ENCODE measurements at regions not wholly inside any gene's neighbourhood (a gene's known extent, or its start where the extent isn't known, plus 50 kb on each side); places are given as distances from the start of the nearest gene placed in this dataset.

DNA sequence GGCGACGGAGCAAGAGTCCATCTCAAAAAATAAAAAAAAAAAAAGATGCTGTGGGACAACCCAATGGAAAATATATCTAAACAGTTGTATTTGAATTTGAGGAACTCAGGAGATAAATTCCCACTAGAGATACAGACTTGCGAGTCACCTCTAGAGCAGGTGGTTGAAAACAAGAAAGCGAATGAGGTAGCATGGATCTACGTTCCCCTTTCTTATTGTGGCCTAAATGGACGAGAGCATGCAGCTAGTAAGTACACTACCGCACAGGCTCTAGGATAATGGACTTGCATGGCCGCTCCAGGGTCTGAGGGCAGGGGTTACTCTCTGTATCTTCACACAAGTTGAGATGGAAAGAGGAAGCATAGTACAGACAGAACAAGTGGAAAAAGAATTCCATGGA is 63.5 kb upstream of the TGFBR2 start (continued):
- no peak for TF ChIP-seq NR1H2 (CRISPR knock-in tag; IDR thresholded peaks at IDR 0.05)

DNA sequence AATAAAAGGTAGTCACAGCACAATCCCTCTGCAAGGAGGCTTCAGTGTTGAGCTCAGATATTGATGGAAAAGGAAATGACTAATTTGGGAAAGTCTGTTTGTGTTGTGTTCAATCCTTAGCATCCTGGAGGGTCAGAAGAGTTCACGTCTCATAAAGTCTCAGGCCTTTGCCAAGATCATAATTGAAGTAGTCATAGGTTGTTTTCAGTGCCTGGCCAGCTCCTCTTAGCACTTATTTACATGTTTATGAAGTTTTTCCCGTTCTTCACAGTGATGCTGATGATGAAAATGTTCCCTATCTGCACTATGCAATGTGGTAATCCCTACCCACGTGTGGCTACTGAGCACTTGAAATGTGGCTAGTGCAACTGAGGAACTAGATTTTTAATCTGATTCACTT is 61.6 kb upstream of the TGFBR2 start:
- ATAC-seq = no peak

DNA sequence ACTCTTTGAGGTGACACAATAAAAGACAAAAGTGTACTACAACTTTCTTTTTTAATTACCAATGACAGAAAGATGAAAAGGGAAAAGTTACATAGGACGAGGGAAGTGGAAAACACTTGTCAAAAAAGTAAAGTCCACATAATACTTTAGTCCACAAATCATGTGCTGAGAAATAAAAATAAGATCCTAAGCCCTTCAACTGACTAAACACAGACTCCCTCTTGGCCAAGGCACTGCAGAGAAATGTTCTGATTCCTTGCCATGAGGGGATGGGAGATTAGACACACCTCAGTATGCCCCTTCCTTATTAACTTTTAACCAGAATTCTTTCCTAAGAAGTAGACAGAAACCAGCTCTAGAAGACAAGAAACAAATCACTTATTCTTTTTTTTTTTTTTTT is 59.5 kb upstream of the TGFBR2 start:
- H3K27me3 Mint-ChIP-seq (ENCODE audit: low read depth) = peaks cover 2% of the 10 kb centered on the region; the same call in 1 of the 2 replicates
- no peak for ATAC-seq
- peaks cover 29% of the 10 kb centered on the region for H3K9me3 Mint-ChIP-seq
- ChIA-PET CTCF (no interaction called here), POLR2A (no interaction called here)
- peaks cover 52% of the 10 kb centered on the region for H3K4me1 Mint-ChIP-seq
- DNase-seq (ENCODE audit: low spot score) = no peak
- H3K4me3 Mint-ChIP-seq = no peak overlapping the region
- H3K36me3 Mint-ChIP-seq = peaks cover 18% of the 10 kb centered on the region
- no peak overlapping the region for H3K27ac Mint-ChIP-seq
- TF ChIP-seq, protein P1, sequence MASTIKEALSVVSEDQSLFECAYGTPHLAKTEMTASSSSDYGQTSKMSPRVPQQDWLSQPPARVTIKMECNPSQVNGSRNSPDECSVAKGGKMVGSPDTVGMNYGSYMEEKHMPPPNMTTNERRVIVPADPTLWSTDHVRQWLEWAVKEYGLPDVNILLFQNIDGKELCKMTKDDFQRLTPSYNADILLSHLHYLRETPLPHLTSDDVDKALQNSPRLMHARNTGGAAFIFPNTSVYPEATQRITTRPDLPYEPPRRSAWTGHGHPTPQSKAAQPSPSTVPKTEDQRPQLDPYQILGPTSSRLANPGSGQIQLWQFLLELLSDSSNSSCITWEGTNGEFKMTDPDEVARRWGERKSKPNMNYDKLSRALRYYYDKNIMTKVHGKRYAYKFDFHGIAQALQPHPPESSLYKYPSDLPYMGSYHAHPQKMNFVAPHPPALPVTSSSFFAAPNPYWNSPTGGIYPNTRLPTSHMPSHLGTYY (CRISPR knock-in tag; IDR thresholded peaks at IDR 0.05) = no peak
- TF ChIP-seq ZNF263 (CRISPR knock-in tag; IDR thresholded peaks at IDR 0.05; ENCODE audit: low read depth) = no peak
- no peak for TF ChIP-seq ZBTB21 (CRISPR knock-in tag; IDR thresholded peaks at IDR 0.05; ENCODE audit: borderline replicate concordance)
- TF ChIP-seq, protein P2, sequence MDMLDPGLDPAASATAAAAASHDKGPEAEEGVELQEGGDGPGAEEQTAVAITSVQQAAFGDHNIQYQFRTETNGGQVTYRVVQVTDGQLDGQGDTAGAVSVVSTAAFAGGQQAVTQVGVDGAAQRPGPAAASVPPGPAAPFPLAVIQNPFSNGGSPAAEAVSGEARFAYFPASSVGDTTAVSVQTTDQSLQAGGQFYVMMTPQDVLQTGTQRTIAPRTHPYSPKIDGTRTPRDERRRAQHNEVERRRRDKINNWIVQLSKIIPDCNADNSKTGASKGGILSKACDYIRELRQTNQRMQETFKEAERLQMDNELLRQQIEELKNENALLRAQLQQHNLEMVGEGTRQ (CRISPR knock-in tag; IDR thresholded peaks at IDR 0.05) = no peak
- TF ChIP-seq JUN (CRISPR knock-in tag; IDR thresholded peaks at IDR 0.05) = no peak
- no peak for TF ChIP-seq FOXP1 (CRISPR knock-in tag; IDR thresholded peaks at IDR 0.05; ENCODE audit: borderline replicate concordance)
- TF ChIP-seq ETV6 (CRISPR knock-in tag; IDR thresholded peaks at IDR 0.05) = no peak

More for the DNA sequence above, 61.6 kb upstream of the TGFBR2 start:
- TF ChIP-seq JAZF1 (CRISPR knock-in tag; IDR thresholded peaks at IDR 0.05) = no peak
- TF ChIP-seq, protein P3, sequence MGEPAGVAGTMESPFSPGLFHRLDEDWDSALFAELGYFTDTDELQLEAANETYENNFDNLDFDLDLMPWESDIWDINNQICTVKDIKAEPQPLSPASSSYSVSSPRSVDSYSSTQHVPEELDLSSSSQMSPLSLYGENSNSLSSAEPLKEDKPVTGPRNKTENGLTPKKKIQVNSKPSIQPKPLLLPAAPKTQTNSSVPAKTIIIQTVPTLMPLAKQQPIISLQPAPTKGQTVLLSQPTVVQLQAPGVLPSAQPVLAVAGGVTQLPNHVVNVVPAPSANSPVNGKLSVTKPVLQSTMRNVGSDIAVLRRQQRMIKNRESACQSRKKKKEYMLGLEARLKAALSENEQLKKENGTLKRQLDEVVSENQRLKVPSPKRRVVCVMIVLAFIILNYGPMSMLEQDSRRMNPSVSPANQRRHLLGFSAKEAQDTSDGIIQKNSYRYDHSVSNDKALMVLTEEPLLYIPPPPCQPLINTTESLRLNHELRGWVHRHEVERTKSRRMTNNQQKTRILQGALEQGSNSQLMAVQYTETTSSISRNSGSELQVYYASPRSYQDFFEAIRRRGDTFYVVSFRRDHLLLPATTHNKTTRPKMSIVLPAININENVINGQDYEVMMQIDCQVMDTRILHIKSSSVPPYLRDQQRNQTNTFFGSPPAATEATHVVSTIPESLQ (CRISPR knock-in tag; IDR thresholded peaks at IDR 0.05) = no peak
- TF ChIP-seq TP53 (CRISPR knock-in tag; IDR thresholded peaks at IDR 0.05) = no peak
- no peak for TF ChIP-seq ZBTB21 (CRISPR knock-in tag; IDR thresholded peaks at IDR 0.05; ENCODE audit: borderline replicate concordance)
- TF ChIP-seq, protein P4, sequence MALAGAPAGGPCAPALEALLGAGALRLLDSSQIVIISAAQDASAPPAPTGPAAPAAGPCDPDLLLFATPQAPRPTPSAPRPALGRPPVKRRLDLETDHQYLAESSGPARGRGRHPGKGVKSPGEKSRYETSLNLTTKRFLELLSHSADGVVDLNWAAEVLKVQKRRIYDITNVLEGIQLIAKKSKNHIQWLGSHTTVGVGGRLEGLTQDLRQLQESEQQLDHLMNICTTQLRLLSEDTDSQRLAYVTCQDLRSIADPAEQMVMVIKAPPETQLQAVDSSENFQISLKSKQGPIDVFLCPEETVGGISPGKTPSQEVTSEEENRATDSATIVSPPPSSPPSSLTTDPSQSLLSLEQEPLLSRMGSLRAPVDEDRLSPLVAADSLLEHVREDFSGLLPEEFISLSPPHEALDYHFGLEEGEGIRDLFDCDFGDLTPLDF (CRISPR knock-in tag; IDR thresholded peaks at IDR 0.05) = no peak
- TF ChIP-seq, protein P5, sequence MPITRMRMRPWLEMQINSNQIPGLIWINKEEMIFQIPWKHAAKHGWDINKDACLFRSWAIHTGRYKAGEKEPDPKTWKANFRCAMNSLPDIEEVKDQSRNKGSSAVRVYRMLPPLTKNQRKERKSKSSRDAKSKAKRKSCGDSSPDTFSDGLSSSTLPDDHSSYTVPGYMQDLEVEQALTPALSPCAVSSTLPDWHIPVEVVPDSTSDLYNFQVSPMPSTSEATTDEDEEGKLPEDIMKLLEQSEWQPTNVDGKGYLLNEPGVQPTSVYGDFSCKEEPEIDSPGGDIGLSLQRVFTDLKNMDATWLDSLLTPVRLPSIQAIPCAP (CRISPR knock-in tag; IDR thresholded peaks at IDR 0.05) = no peak
- TF ChIP-seq, protein P6, sequence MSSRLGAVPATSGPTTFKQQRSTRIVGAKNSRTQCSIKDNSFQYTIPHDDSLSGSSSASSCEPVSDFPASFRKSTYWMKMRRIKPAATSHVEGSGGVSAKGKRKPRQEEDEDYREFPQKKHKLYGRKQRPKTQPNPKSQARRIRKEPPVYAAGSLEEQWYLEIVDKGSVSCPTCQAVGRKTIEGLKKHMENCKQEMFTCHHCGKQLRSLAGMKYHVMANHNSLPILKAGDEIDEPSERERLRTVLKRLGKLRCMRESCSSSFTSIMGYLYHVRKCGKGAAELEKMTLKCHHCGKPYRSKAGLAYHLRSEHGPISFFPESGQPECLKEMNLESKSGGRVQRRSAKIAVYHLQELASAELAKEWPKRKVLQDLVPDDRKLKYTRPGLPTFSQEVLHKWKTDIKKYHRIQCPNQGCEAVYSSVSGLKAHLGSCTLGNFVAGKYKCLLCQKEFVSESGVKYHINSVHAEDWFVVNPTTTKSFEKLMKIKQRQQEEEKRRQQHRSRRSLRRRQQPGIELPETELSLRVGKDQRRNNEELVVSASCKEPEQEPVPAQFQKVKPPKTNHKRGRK (CRISPR knock-in tag; IDR thresholded peaks at IDR 0.05; ENCODE audit: borderline replicate concordance) = no peak
- TF ChIP-seq GTF2I (CRISPR knock-in tag; conservative IDR thresholded peaks at IDR 0.05) = no peak
- no peak for TF ChIP-seq ZNF263 (CRISPR knock-in tag; IDR thresholded peaks at IDR 0.05; ENCODE audit: low read depth)
- TF ChIP-seq, protein P7, sequence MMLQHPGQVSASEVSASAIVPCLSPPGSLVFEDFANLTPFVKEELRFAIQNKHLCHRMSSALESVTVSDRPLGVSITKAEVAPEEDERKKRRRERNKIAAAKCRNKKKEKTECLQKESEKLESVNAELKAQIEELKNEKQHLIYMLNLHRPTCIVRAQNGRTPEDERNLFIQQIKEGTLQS (CRISPR knock-in tag; conservative IDR thresholded peaks at IDR 0.05) = no peak
- no peak for TF ChIP-seq ZNF138 (CRISPR knock-in tag; conservative IDR thresholded peaks at IDR 0.05)
- TF ChIP-seq TEAD4 (CRISPR knock-in tag; IDR thresholded peaks at IDR 0.05) = no peak
- no peak for TF ChIP-seq ELF4 (CRISPR knock-in tag; IDR thresholded peaks at IDR 0.05; ENCODE audit: low read depth)
- TF ChIP-seq, protein P8, sequence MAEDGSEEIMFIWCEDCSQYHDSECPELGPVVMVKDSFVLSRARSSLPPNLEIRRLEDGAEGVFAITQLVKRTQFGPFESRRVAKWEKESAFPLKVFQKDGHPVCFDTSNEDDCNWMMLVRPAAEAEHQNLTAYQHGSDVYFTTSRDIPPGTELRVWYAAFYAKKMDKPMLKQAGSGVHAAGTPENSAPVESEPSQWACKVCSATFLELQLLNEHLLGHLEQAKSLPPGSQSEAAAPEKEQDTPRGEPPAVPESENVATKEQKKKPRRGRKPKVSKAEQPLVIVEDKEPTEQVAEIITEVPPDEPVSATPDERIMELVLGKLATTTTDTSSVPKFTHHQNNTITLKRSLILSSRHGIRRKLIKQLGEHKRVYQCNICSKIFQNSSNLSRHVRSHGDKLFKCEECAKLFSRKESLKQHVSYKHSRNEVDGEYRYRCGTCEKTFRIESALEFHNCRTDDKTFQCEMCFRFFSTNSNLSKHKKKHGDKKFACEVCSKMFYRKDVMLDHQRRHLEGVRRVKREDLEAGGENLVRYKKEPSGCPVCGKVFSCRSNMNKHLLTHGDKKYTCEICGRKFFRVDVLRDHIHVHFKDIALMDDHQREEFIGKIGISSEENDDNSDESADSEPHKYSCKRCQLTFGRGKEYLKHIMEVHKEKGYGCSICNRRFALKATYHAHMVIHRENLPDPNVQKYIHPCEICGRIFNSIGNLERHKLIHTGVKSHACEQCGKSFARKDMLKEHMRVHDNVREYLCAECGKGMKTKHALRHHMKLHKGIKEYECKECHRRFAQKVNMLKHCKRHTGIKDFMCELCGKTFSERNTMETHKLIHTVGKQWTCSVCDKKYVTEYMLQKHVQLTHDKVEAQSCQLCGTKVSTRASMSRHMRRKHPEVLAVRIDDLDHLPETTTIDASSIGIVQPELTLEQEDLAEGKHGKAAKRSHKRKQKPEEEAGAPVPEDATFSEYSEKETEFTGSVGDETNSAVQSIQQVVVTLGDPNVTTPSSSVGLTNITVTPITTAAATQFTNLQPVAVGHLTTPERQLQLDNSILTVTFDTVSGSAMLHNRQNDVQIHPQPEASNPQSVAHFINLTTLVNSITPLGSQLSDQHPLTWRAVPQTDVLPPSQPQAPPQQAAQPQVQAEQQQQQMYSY (CRISPR knock-in tag; IDR thresholded peaks at IDR 0.05) = no peak
- ChIA-PET POLR2A (no interaction called here), CTCF (no interaction called here)
- H3K4me3 Mint-ChIP-seq = no peak overlapping the region
- H3K4me1 Mint-ChIP-seq = peaks cover 31% of the 10 kb centered on the region
- peaks cover 2% of the 10 kb centered on the region; the same call in 1 of the 2 replicates for H3K27me3 Mint-ChIP-seq (ENCODE audit: low read depth)
- no peak overlapping the region for H3K27ac Mint-ChIP-seq
- peaks cover 18% of the 10 kb centered on the region for H3K36me3 Mint-ChIP-seq
- DNase-seq (ENCODE audit: low spot score) = no peak
- peaks cover 29% of the 10 kb centered on the region for H3K9me3 Mint-ChIP-seq
